ENCODE measurements at regions not wholly inside any gene's neighbourhood (a gene's known extent, or its start where the extent isn't known, plus 50 kb on each side); places are given as distances from the start of the nearest gene placed in this dataset.

DNA sequence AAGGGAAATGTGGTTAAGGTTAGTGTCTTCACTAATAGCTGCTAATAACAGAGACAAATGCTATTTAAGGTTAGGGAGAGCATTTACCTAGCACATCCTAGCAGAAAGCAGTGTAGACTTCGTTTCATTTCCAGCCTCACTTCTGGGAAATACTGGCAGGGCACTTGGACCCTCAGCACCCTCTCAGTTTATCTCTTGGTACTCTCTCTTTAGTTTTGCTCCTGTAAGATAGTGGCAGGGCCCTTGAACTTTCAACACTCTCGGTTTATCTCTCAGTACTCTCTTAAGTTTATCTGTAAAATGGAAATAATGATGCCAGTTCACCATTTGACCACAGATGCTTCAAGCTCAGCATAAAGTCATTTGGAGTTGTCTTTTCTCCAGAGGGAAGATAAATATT is 118.4 kb downstream of the MBL2 start:
- no peaks in the 10 kb centered on the region for H3K4me1 ChIP-seq
- H3K4me3 ChIP-seq: no peak overlapping the region
- WGBS, 2 donors: 94 to 96% methylated on average over 2 of the region's 2 CpGs
- no peaks in the 10 kb centered on the region for H3K36me3 ChIP-seq
- DNase-seq (ENCODE audit: low spot score in 2 of 2): no peak
- TF ChIP-seq POLR2A (IDR thresholded peaks at IDR 0.05) (no peak), EP300 (IDR thresholded peaks at IDR 0.05) (no peak)
- no peaks in the 10 kb centered on the region for H3K27me3 ChIP-seq
- H3K9me3 ChIP-seq: no peaks in the 10 kb centered on the region
- no peak overlapping the region for H3K27ac ChIP-seq

- no peak for DNase-seq (ENCODE audit: low spot score in 2 of 2)
- no peaks in the 10 kb centered on the region for H3K9me3 ChIP-seq
- H3K36me3 ChIP-seq: no peaks in the 10 kb centered on the region
- H3K27ac ChIP-seq: no peak overlapping the region
- no peaks in the 10 kb centered on the region for H3K4me1 ChIP-seq
- H3K27me3 ChIP-seq: no peaks in the 10 kb centered on the region
- 51 to 53% methylated on average over 3 of the region's 3 CpGs for WGBS, 2 donors
- no peak for TF ChIP-seq EP300 (IDR thresholded peaks at IDR 0.05)
- no peak for TF ChIP-seq CTCF (IDR thresholded peaks at IDR 0.05)
- no peak for TF ChIP-seq POLR2A (IDR thresholded peaks at IDR 0.05)
- no peak overlapping the region for H3K4me3 ChIP-seq
Observed at GRCh38 chr10:52658112-52658511, 114.5 kb downstream of the MBL2 start.

DNA sequence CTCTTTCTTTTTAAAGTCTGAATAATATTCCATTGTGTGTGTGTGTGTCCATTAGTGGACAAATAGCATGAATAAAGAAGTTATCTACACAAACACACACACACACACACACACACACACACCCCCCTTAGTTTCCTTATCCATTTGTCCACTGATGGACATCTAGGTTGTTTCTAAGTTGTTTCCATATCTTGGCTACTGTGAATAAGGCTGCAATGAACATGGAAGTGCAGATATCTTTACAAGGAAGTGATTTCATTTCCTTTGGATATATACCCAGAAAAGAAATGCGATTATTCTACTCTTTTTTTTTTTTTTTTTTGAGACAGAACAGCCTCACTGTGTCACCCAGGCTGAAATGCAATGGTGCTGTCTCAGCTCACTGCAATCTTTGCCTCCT is 113.5 kb downstream of the MBL2 start:
- WGBS, 2 donors: 76 to 77% methylated on average over 1 of the region's 1 CpG
- Histone ChIP-seq H3K4me1 (no peaks in the 10 kb centered on the region), H3K9me3 (no peaks in the 10 kb centered on the region), H3K36me3 (no peaks in the 10 kb centered on the region), H3K27ac (no peak overlapping the region), H3K27me3 (no peaks in the 10 kb centered on the region), H3K4me3 (no peak overlapping the region)
- no peak for DNase-seq (ENCODE audit: low spot score in 2 of 2)
- no peak for TF ChIP-seq CTCF (IDR thresholded peaks at IDR 0.05)
- no peak for TF ChIP-seq EP300 (IDR thresholded peaks at IDR 0.05)
- TF ChIP-seq POLR2A (IDR thresholded peaks at IDR 0.05): no peak

- DNase-seq (ENCODE audit: low spot score in 2 of 2): no peak
- 26 to 41% methylated on average over 1 of the region's 1 CpG for WGBS, 2 donors
Observed at GRCh38 chr10:52662256-52662655, 110.3 kb downstream of the MBL2 start.

DNA sequence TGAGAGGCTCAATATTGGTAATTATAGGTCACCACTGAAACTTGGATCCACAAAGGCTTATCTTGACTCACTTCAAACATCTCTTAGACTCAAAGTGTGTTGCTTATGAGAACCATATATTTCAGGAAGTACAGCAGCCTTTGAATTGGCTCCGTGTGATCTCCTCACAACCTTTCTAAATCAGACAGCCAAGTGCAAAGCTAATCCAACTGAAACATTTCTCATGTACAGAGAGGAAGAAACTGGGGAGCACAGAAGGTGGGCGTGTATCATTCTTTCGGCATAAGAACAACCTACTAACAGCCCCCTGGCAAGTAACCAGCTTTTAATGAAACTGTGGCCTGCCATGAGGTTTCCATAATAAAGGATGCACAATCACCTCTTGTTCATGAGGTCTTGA is 109.4 kb downstream of the MBL2 start:
- Histone ChIP-seq H3K9me3 (peaks cover 0 to 12% (median 0%) of the 10 kb centered on the region in 4 donors), H3K4me3 (no peak overlapping the region), H3K4me1 (no peaks in the 10 kb centered on the region), H3K36me3 (no peaks in the 10 kb centered on the region), H3K27ac (no peak overlapping the region), H3K27me3 (no peaks in the 10 kb centered on the region)
- TF ChIP-seq POLR2A (IDR thresholded peaks at IDR 0.05) (no peak), EP300 (IDR thresholded peaks at IDR 0.05) (no peak), CTCF (IDR thresholded peaks at IDR 0.05) (no peak)
- no peak for DNase-seq (ENCODE audit: low spot score in 2 of 2)
- 75 to 85% methylated on average over 3 of the region's 3 CpGs for WGBS, 2 donors

More at GRCh38 chr10:52662256-52662655, 110.3 kb downstream of the MBL2 start:
- no peaks in the 10 kb centered on the region for H3K36me3 ChIP-seq
- peaks cover 0 to 9% (median 0%) of the 10 kb centered on the region in 4 donors for H3K9me3 ChIP-seq
- no peak overlapping the region for H3K27ac ChIP-seq
- no peaks in the 10 kb centered on the region for H3K27me3 ChIP-seq
- H3K4me1 ChIP-seq: no peaks in the 10 kb centered on the region
- TF ChIP-seq POLR2A (IDR thresholded peaks at IDR 0.05) (no peak), EP300 (IDR thresholded peaks at IDR 0.05) (no peak), CTCF (IDR thresholded peaks at IDR 0.05) (no peak)
- no peak overlapping the region for H3K4me3 ChIP-seq

- TF ChIP-seq CTCF (IDR thresholded peaks at IDR 0.05) (no peak), EP300 (IDR thresholded peaks at IDR 0.05) (no peak), POLR2A (IDR thresholded peaks at IDR 0.05) (no peak)
- Histone ChIP-seq H3K27ac (no peak overlapping the region), H3K27me3 (no peaks in the 10 kb centered on the region), H3K9me3 (peaks cover 0 to 12% (median 0%) of the 10 kb centered on the region in 4 donors), H3K4me1 (no peaks in the 10 kb centered on the region), H3K36me3 (no peaks in the 10 kb centered on the region), H3K4me3 (no peak overlapping the region)
- DNase-seq (ENCODE audit: low spot score in 2 of 2): no peak
- whole genome bisulfite sequencing, 2 donors: 81 to 90% methylated on average over 3 of the region's 3 CpGs
Observed at GRCh38 chr10:52664629-52665028, 108.0 kb downstream of the MBL2 start.
